Panc1 (cell line): ENCODE measurements at regions not wholly inside any gene's neighbourhood (a gene's known extent, or its start where the extent isn't known, plus 50 kb on each side); places are given as distances from the start of the nearest gene placed in this dataset.

Source experiments
- CTCF ChIP-seq: fragments of 450-650 bp; IDR thresholded peaks from 2 replicates; pipeline ENCODE4 v1.5.1; 2017; ENCODE audit warnings: mild to moderate bottlenecking
- POLR2AphosphoS5 ChIP-seq: IDR thresholded peaks from 2 replicates; pipeline ENCODE4 v1.6.1; 2012; ENCODE audit warnings: mild to moderate bottlenecking, low read depth, low read length, moderate library complexity

- TF ChIP-seq CTCF (no peak), POLR2AphosphoS5 (no peak)
Observed at GRCh38 chr9:19879062-19879461, 90.2 kb upstream of the SLC24A2 start.
